Gastrocnemius medialis (tissue), 4 donors: ENCODE measurements at regions not wholly inside any gene's neighbourhood (a gene's known extent, or its start where the extent isn't known, plus 50 kb on each side); places are given as distances from the start of the nearest gene placed in this dataset.

Experiments used
- ATAC-seq, 2 donors: fragments of 150-250 bp; one replicate each; pipeline ENCODE4 v1.9.1; 2016
- DNase-seq, 2 donors: peaks; one replicate each; pipeline ENCODE4 v3.0.0-alpha.2; 2019
- H3K27ac ChIP-seq, 4 donors: fragments of 200-600 bp; sonication (generic); 1 replicate in 1 of 4; 2 replicates in 3 of 4; pipeline ENCODE4 v1.5.1; 2016 to 2018; ENCODE audit warnings: mild to moderate bottlenecking in 2 of 4, moderate library complexity in 1 of 4
- H3K27me3 ChIP-seq, 3 donors: fragments of 200-600 bp; sonication (generic) in 2 of 3; 1 replicate in 1 of 3; 2 replicates in 2 of 3; pipeline versions ENCODE4 v1.5.1 to v1.6.0; 2016 to 2019; ENCODE audit warnings: mild to moderate bottlenecking in 1 of 3, moderate library complexity in 1 of 3
- H3K36me3 ChIP-seq, 2 donors: fragments of 200-600 bp; sonication (generic) in 1 of 2; one replicate each; pipeline ENCODE4 v1.5.1; 2017 to 2018
- H3K4me1 ChIP-seq, 2 donors: fragments of 200-600 bp; sonication (generic) in 1 of 2; one replicate each; pipeline ENCODE4 v1.5.1; 2016 to 2017; ENCODE audit warnings: mild to moderate bottlenecking in 2 of 2
- H3K4me3 ChIP-seq, 4 donors: fragments of 200-600 bp; sonication (generic) in 3 of 4; 1 replicate in 1 of 4; 2 replicates in 3 of 4; pipeline ENCODE4 v1.5.1; 2016 to 2019; ENCODE audit warnings: mild to moderate bottlenecking in 2 of 4
- H3K9me3 ChIP-seq, 3 donors: fragments of 200-600 bp; sonication (generic) in 2 of 3; 1 replicate in 1 of 3; 2 replicates in 2 of 3; pipeline ENCODE4 v1.5.1; 2016 to 2019
- POLR2A ChIP-seq, 2 donors: fragments of 450-650 bp; IDR thresholded peaks; one replicate each; pipeline ENCODE4 v1.6.1; 2017; ENCODE audit warnings: antibody characterized with exemption in 2 of 2, mild to moderate bottlenecking in 2 of 2, moderate library complexity in 2 of 2
- in situ Hi-C, 4 donors: fragments of 200-750 bp; cut with MboI; loops; one replicate each; pipeline versions ENCODE4 v1.15.0 to v1.8.0; 2017; ENCODE audit warnings: low sequenced_read_pairs in 4 of 4
- intact Hi-C: fragments of 100-400 bp; cut with DNase I; formaldehyde crosslinking; loops from one replicate; pipeline ENCODE4 v1.15.1; 2023; ENCODE audit warnings: low total_unique reads
- TF ChIP-seq, protein P1 (sequence below), 5 experiments: fragments of 450-650 bp in 3 of 5; fragments of 200-600 bp in 2 of 5; sonication (generic) in 2 of 5; IDR thresholded peaks in 4 of 5; conservative IDR thresholded peaks in 1 of 5; 1 replicate in 4 of 5; 2 replicates in 1 of 5; pipeline ENCODE4 v1.5.1; 2016 to 2019; ENCODE audit warnings: antibody characterized with exemption in 5 of 5, mild to moderate bottlenecking in 3 of 5, moderate library complexity in 3 of 5

DNA sequence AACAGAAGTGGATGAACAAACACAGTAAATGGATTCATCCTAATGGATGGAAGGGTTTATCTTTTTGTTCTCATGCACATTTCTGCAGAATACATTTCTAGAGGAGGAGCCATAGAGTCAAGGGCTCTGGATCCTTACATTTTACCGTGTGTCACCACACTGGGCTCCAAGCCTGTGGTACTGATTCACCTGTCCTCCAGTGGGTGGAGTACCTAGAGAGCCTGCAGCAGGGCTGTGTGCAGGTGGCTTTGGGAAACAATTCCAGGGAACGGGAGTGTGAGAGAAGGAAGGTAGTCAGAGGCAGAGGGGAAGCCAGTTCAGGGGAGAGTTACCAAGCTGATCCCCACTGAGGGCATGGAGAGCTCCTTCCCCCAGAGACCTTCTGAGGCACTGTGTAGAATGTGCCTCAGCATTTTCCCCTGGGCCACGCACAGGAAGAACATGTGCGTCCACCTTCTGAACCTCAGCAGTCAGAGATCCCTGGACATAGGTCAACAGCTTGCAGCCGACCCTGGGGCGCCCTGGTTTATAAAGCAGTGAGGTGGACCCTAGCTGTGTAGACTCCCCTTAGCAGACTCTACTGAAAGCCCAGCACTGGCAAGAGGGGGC, 85.3 kb upstream of the SLC22A23 start:
- H3K36me3 ChIP-seq = no peaks in the 10 kb centered on the region
- H3K27me3 ChIP-seq = no peaks in the 10 kb centered on the region
- intact Hi-C loops (no loop called here), in situ Hi-C loops (no loop called here)
- TF ChIP-seq POLR2A (IDR thresholded peaks at IDR 0.05) = no peak
- TF ChIP-seq, protein P1, sequence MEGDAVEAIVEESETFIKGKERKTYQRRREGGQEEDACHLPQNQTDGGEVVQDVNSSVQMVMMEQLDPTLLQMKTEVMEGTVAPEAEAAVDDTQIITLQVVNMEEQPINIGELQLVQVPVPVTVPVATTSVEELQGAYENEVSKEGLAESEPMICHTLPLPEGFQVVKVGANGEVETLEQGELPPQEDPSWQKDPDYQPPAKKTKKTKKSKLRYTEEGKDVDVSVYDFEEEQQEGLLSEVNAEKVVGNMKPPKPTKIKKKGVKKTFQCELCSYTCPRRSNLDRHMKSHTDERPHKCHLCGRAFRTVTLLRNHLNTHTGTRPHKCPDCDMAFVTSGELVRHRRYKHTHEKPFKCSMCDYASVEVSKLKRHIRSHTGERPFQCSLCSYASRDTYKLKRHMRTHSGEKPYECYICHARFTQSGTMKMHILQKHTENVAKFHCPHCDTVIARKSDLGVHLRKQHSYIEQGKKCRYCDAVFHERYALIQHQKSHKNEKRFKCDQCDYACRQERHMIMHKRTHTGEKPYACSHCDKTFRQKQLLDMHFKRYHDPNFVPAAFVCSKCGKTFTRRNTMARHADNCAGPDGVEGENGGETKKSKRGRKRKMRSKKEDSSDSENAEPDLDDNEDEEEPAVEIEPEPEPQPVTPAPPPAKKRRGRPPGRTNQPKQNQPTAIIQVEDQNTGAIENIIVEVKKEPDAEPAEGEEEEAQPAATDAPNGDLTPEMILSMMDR (IDR thresholded peaks at IDR 0.05 in 4 of 5, conservative IDR thresholded peaks at IDR 0.05 in 1 of 5) = no peak
- ATAC-seq (no peak), DNase-seq (no peak)
- H3K4me3 ChIP-seq = no peak overlapping the region
- no peaks in the 10 kb centered on the region for H3K4me1 ChIP-seq
- H3K9me3 ChIP-seq = no peaks in the 10 kb centered on the region
- H3K27ac ChIP-seq = no peak overlapping the region

DNA sequence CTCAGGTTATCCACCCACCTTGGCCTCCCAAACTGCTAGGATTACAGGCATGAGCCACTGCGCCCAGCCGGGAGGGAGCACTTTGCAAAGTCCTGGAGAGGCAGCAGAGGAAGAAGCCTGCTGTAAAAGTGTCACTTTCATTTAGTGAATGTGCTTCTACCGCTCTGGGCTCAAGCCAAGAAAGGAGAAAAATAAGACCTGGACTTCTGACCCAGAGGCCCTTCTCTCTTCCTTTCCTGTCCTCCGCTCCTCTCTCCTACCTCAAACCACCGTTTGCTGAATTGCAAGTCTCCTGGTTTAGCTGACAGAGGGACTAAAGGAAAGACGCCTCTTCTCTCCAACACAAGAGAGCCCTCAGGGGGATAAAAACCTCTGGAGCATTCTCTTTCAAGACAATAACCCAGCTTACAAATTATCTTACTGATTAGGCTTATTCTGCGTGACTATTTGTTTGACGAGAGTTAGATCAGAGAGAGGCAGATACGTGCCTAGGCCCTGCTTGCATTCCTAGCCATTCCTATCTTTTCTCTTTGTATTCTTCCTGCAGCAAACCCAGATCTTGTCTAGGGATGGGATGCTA, 84.2 kb upstream of the SLC22A23 start:
- H3K36me3 ChIP-seq = no peaks in the 10 kb centered on the region
- intact Hi-C loops (no loop called here), in situ Hi-C loops (no loop called here)
- H3K4me3 ChIP-seq = no peak overlapping the region
- H3K9me3 ChIP-seq = no peaks in the 10 kb centered on the region
- no peak for ATAC-seq
- no peak overlapping the region for H3K27ac ChIP-seq
- no peaks in the 10 kb centered on the region for H3K4me1 ChIP-seq
- TF ChIP-seq, protein P1 (IDR thresholded peaks at IDR 0.05 in 4 of 5, conservative IDR thresholded peaks at IDR 0.05 in 1 of 5) = no peak
- no peak for TF ChIP-seq POLR2A (IDR thresholded peaks at IDR 0.05)
- no peak for DNase-seq
- no peaks in the 10 kb centered on the region for H3K27me3 ChIP-seq

DNA sequence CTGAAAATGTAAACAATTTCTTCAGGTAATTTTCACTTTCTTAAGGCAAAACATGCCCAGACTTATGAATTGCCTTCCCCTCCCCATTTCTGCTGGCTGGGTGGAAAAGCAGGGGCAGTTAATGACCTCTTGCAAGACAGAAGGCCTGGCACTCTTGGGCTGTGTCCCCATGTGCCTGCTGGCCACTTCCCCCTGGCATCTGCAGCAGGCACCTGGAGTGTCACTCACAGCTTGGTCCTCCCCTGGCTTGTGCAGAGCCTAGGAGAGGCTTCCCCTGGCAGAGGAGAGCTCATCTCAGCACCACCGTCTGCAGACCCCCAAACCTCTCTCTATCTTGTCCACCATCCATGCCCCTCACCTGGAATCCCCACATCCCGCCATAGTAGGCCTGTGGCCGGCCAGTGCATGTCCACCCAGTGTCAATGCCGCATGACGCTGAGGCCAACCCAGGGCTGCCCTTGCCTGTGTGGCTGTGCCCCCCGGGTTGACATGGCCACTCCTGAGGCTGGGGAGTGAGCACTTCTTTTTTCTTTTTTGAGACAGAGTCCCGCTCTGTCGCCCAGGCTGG, 83.5 kb upstream of the SLC22A23 start:
- ATAC-seq = peak; percentile 39 to 76

DNA sequence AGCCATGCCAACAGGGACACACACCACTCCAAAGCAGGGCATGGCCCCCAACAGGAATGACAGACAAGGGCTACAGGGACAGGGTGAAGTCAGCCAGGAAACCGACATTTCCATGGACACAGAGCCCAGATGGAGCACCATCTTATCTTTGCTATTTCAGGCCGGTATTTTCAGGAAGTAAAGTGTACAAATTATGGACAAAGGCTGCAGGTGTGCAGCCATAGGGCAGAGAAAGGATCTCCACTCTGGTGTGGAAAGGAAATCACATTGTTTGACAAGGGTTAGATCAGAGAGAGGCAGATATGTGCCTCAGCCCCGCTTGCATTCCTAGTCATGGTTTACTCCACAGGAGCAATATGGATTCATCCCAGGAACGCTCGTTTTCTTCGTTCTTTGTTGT, 81.7 kb upstream of the SLC22A23 start:
- Histone ChIP-seq H3K36me3 (no peaks in the 10 kb centered on the region), H3K4me3 (no peak overlapping the region), H3K4me1 (no peaks in the 10 kb centered on the region), H3K9me3 (no peaks in the 10 kb centered on the region), H3K27ac (no peak overlapping the region), H3K27me3 (no peaks in the 10 kb centered on the region)
- DNase-seq = no peak
- no peak for ATAC-seq
- intact Hi-C loops = no loop called here
- TF ChIP-seq, protein P1 (IDR thresholded peaks at IDR 0.05 in 4 of 5, conservative IDR thresholded peaks at IDR 0.05 in 1 of 5) = no peak
- no peak for TF ChIP-seq POLR2A (IDR thresholded peaks at IDR 0.05)
- in situ Hi-C loops = no loop called here

More for the DNA sequence above, 83.5 kb upstream of the SLC22A23 start:
- intact Hi-C loops = no loop called here
- no peak overlapping the region for H3K4me3 ChIP-seq
- no peaks in the 10 kb centered on the region for H3K4me1 ChIP-seq
- H3K27ac ChIP-seq = no peak overlapping the region
- H3K9me3 ChIP-seq = no peaks in the 10 kb centered on the region
- peak in 1 of 2 donors; percentile 35 for DNase-seq
- no peaks in the 10 kb centered on the region for H3K27me3 ChIP-seq
- TF ChIP-seq POLR2A (IDR thresholded peaks at IDR 0.05) = no peak
- no peaks in the 10 kb centered on the region for H3K36me3 ChIP-seq
- in situ Hi-C loops = no loop called here

DNA sequence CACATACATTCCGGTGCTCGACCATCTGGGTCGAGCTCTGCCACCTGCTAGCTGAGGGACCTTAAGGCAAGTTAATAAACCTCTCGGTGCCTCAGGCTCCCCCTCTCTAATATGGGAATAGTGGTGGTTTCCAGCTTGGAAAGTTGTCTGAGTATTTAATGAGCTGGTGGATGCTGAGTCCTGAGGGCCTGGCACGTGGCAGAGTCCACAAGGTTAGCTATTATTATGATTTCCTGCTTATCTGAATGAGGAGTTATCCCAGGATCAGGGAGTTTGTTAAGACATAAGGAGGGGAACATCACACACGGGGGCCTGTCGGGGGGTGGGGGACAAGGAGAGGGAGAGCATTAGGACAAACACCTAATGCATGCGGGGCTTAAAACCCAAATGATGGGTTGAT, 80.1 kb upstream of the SLC22A23 start:
- Histone ChIP-seq H3K27ac (no peak overlapping the region), H3K9me3 (no peaks in the 10 kb centered on the region), H3K27me3 (no peaks in the 10 kb centered on the region), H3K36me3 (no peaks in the 10 kb centered on the region), H3K4me1 (no peaks in the 10 kb centered on the region), H3K4me3 (no peak overlapping the region)
- DNase-seq = no peak
- in situ Hi-C loops (no loop called here), intact Hi-C loops (no loop called here)
- TF ChIP-seq POLR2A (IDR thresholded peaks at IDR 0.05) = no peak
- TF ChIP-seq, protein P1 (IDR thresholded peaks at IDR 0.05 in 4 of 5, conservative IDR thresholded peaks at IDR 0.05 in 1 of 5) = no peak
- ATAC-seq = no peak
